PC-3 (cell line): ENCODE measurements at regions not wholly inside any gene's neighbourhood (a gene's known extent, or its start where the extent isn't known, plus 50 kb on each side); places are given as distances from the start of the nearest gene placed in this dataset.

Source experiments
- EZH2 ChIP-seq: fragments of 300-600 bp; sonication (generic); IDR thresholded peaks from one replicate; pipeline ENCODE4 v1.6.1; 2017; ENCODE audit warnings: antibody characterized with exemption, mild to moderate bottlenecking, low read length; ENCODE audit not compliant: unreplicated experiment
- EZH2phosphoT487 ChIP-seq: fragments of 300-600 bp; sonication (generic); IDR thresholded peaks from 2 replicates; pipeline ENCODE4 v1.6.1; 2018; ENCODE audit warnings: mild to moderate bottlenecking, antibody characterized with exemption, low read length, borderline replicate concordance
- TF ChIP-seq, protein P1 (sequence below): fragments of 300-600 bp; sonication (generic); conservative IDR thresholded peaks from 2 replicates; pipeline ENCODE4 v1.5.1; 2017; ENCODE audit warnings: antibody characterized with exemption, low read depth, mild to moderate bottlenecking, low read length

DNA sequence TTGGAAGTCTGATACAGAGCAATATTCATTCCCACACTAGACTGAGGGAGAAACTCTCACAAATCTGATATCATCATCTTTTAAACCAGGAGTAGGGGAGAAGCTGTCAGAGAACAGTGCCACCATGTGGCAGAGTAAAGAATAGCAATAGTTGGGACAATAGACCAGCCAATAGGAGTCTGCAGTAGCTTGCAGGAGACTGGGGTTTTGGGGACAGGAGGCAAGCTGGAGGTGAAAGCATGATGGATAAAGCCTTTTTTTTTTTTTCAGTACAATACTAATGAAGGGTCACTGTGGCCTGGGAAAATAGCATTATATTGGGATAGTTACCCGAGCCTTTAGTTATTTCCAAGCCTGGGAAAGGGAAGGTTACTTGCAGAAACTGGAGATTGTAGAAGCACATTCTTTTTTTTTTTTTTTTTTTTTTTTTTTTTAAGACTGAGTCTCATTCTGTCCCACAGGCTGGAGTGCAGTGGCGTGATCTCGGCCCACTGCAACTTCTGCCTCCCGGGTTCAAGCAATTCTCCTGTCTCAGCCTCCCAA is 120.7 kb downstream of the S1PR1 start:
- TF ChIP-seq, protein P1, sequence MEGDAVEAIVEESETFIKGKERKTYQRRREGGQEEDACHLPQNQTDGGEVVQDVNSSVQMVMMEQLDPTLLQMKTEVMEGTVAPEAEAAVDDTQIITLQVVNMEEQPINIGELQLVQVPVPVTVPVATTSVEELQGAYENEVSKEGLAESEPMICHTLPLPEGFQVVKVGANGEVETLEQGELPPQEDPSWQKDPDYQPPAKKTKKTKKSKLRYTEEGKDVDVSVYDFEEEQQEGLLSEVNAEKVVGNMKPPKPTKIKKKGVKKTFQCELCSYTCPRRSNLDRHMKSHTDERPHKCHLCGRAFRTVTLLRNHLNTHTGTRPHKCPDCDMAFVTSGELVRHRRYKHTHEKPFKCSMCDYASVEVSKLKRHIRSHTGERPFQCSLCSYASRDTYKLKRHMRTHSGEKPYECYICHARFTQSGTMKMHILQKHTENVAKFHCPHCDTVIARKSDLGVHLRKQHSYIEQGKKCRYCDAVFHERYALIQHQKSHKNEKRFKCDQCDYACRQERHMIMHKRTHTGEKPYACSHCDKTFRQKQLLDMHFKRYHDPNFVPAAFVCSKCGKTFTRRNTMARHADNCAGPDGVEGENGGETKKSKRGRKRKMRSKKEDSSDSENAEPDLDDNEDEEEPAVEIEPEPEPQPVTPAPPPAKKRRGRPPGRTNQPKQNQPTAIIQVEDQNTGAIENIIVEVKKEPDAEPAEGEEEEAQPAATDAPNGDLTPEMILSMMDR: peak; percentile 92
- TF ChIP-seq EZH2: no peak
- TF ChIP-seq EZH2phosphoT487: no peak
